Endometrial microvascular endothelial cells (primary cell): ENCODE measurements at regions not wholly inside any gene's neighbourhood (a gene's known extent, or its start where the extent isn't known, plus 50 kb on each side); places are given as distances from the start of the nearest gene placed in this dataset.

Experiments used
- in situ Hi-C: cut with HindIII; loops from 2 replicates; pipeline ENCODE4 v1.10.0; 2017; ENCODE audit warnings: low sequenced_read_pairs, low pct_unique_long_range_greater_than_20kb; ENCODE audit errors: inconsistent ontology term

GRCh38 chr12:124517260-124518050 lies 50.0 kb downstream of the NCOR2 start:
- in situ Hi-C loops, result loop anchor here (25.0 kb wide), 1 partner anchor 170 kb away; no protein-coding TSS in a partner anchor

GRCh38 chr12:124516850-124517249 lies 50.6 kb downstream of the NCOR2 start:
- in situ Hi-C loops, result loop anchor here (25.0 kb wide), 1 partner anchor 170 kb away; no protein-coding TSS in a partner anchor

GRCh38 chr12:124515981-124516380 lies 51.4 kb downstream of the NCOR2 start:
- in situ Hi-C loops, result loop anchor here (25.0 kb wide), 1 partner anchor 171 kb away; no protein-coding TSS in a partner anchor

GRCh38 chr12:124514996-124515932 lies 52.1 kb downstream of the NCOR2 start:
- in situ Hi-C loops, result loop anchor here (25.0 kb wide), 1 partner anchor 172 kb away; no protein-coding TSS in a partner anchor

- in situ Hi-C loops, result loop anchor here (25.0 kb wide), 1 partner anchor 173 kb away; no protein-coding TSS in a partner anchor
These were observed 53.0 kb downstream of the NCOR2 start for GRCh38 chr12:124514145-124514995.

- in situ Hi-C loops, result loop anchor here (25.0 kb wide), 1 partner anchor 174 kb away; no protein-coding TSS in a partner anchor
These were observed 54.0 kb downstream of the NCOR2 start for GRCh38 chr12:124513297-124513867.

GRCh38 chr12:124512667-124513296 lies 54.6 kb downstream of the NCOR2 start:
- in situ Hi-C loops, result loop anchor here (25.0 kb wide), 1 partner anchor 175 kb away; no protein-coding TSS in a partner anchor

- in situ Hi-C loops, result loop anchor here (25.0 kb wide), 1 partner anchor 176 kb away; no protein-coding TSS in a partner anchor
These were observed 56.0 kb downstream of the NCOR2 start for GRCh38 chr12:124511259-124511985.

GRCh38 chr12:124510301-124510970 lies 57.0 kb downstream of the NCOR2 start:
- in situ Hi-C loops, result loop anchor here (25.0 kb wide), 1 partner anchor 177 kb away; no protein-coding TSS in a partner anchor

GRCh38 chr12:124509676-124510300 lies 57.6 kb downstream of the NCOR2 start:
- in situ Hi-C loops, result loop anchor here (25.0 kb wide), 1 partner anchor 178 kb away; no protein-coding TSS in a partner anchor

GRCh38 chr12:124509300-124509675 lies 58.1 kb downstream of the NCOR2 start:
- in situ Hi-C loops, result loop anchor here (25.0 kb wide), 1 partner anchor 178 kb away; no protein-coding TSS in a partner anchor

GRCh38 chr12:124508381-124509079 lies 58.9 kb downstream of the NCOR2 start:
- in situ Hi-C loops, result loop anchor here (25.0 kb wide), 1 partner anchor 179 kb away; no protein-coding TSS in a partner anchor

- in situ Hi-C loops, result loop anchor here (25.0 kb wide), 1 partner anchor 180 kb away; no protein-coding TSS in a partner anchor
These were observed 60.0 kb downstream of the NCOR2 start for GRCh38 chr12:124507188-124508109.

GRCh38 chr12:124506832-124507153 lies 60.6 kb downstream of the NCOR2 start:
- in situ Hi-C loops, result loop anchor here (25.0 kb wide), 1 partner anchor 181 kb away; no protein-coding TSS in a partner anchor
